ENCODE measurements at regions not wholly inside any gene's neighbourhood (a gene's known extent, or its start where the extent isn't known, plus 50 kb on each side); places are given as distances from the start of the nearest gene placed in this dataset.
"Not testable (repeated sequence)": the region's sequence is repeated elsewhere in the genome, so short reads cannot be mapped to it uniquely, and the experiment has no call there.

DNA sequence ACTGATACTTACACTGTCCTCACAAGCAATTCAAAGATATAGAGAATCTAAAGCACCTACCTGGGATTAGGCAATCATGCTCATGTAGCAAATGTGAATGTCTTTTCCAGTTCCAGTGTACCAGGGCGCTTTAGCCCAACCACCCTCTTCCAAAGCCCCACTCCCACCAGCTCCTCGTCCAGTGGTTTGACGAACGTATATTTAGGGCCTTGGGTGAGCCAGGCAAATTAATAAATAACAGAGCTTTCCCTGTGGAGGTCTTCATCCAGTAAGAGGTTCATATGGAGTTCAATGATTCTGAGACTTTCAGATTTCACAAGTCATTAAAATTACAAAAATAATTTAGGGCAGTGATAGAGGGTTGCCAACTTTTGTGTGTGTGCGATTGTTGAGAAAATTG lies 162.3 kb upstream of the C2CD4B start:
- Histone ChIP-seq H3K4me1 (ENCODE audit: insufficient read depth, low read length, poor library complexity, severe bottlenecking) (no peaks in the 10 kb centered on the region), H3K9me3 (ENCODE audit: low read depth, low read length, poor library complexity, severe bottlenecking) (no peaks in the 10 kb centered on the region), H3K36me3 (ENCODE audit: insufficient read depth, low read length, poor library complexity, severe bottlenecking) (no peaks in the 10 kb centered on the region), H3K4me3 (ENCODE audit: low read depth, low read length, poor library complexity, severe bottlenecking) (no peak overlapping the region), H3K27ac (ENCODE audit: low read depth, low read length, poor library complexity, severe bottlenecking) (no peak overlapping the region), H3K27me3 (replicated peaks; ENCODE audit: insufficient read depth, low read depth, low read length, poor library complexity) (no peaks in the 10 kb centered on the region)
- intact Hi-C loops (cut with micrococcal nuclease; ENCODE audit: unreplicated experiment): no loop called here
- ChIA-PET CTCF (no interaction called here), POLR2A (ENCODE audit: low non-redundant PET) (interaction anchor here (0.7 kb wide), 2 partner anchors 87 to 1139 kb away, joined by 4 read pairs; no protein-coding TSS in a partner anchor)
- BruUV-seq (replicated peaks): no TSS peak
- TF ChIP-seq, protein P1, sequence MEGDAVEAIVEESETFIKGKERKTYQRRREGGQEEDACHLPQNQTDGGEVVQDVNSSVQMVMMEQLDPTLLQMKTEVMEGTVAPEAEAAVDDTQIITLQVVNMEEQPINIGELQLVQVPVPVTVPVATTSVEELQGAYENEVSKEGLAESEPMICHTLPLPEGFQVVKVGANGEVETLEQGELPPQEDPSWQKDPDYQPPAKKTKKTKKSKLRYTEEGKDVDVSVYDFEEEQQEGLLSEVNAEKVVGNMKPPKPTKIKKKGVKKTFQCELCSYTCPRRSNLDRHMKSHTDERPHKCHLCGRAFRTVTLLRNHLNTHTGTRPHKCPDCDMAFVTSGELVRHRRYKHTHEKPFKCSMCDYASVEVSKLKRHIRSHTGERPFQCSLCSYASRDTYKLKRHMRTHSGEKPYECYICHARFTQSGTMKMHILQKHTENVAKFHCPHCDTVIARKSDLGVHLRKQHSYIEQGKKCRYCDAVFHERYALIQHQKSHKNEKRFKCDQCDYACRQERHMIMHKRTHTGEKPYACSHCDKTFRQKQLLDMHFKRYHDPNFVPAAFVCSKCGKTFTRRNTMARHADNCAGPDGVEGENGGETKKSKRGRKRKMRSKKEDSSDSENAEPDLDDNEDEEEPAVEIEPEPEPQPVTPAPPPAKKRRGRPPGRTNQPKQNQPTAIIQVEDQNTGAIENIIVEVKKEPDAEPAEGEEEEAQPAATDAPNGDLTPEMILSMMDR (conservative IDR thresholded peaks at IDR 0.05; ENCODE audit: low read depth, low read length): no peak
- TF ChIP-seq EZH2 (IDR thresholded peaks at IDR 0.05; ENCODE audit: borderline replicate concordance, low read depth, low read length, poor library complexity, severe bottlenecking): no peak
- no peak for DNase-seq (ENCODE audit: low spot score)

GRCh38 chr15:62332472-62332871 lies 167.4 kb upstream of the C2CD4B start:
- H3K4me3 ChIP-seq (ENCODE audit: low read depth, low read length, poor library complexity, severe bottlenecking); BruUV-seq (replicated peaks); H3K9me3 ChIP-seq (ENCODE audit: low read depth, low read length, poor library complexity, severe bottlenecking); POLR2A ChIA-PET (ENCODE audit: low non-redundant PET); DNase-seq (ENCODE audit: low spot score); H3K27ac ChIP-seq (ENCODE audit: low read depth, low read length, poor library complexity, severe bottlenecking); H3K27me3 ChIP-seq (replicated peaks; ENCODE audit: insufficient read depth, low read depth, low read length, poor library complexity); H3K4me1 ChIP-seq (ENCODE audit: insufficient read depth, low read length, poor library complexity, severe bottlenecking); CTCF ChIA-PET; intact Hi-C loops (cut with micrococcal nuclease; ENCODE audit: unreplicated experiment); H3K36me3 ChIP-seq (ENCODE audit: insufficient read depth, low read length, poor library complexity, severe bottlenecking): not testable (repeated sequence)

GRCh38 chr15:62334536-62334935 lies 169.5 kb upstream of the C2CD4B start:
- no peak overlapping the region for H3K27ac ChIP-seq (ENCODE audit: low read depth, low read length, poor library complexity, severe bottlenecking)
- H3K4me3 ChIP-seq (ENCODE audit: low read depth, low read length, poor library complexity, severe bottlenecking): no peak overlapping the region
- no peaks in the 10 kb centered on the region for H3K9me3 ChIP-seq (ENCODE audit: low read depth, low read length, poor library complexity, severe bottlenecking)
- DNase-seq (ENCODE audit: low spot score): no peak
- H3K27me3 ChIP-seq (replicated peaks; ENCODE audit: insufficient read depth, low read depth, low read length, poor library complexity): no peaks in the 10 kb centered on the region
- no peaks in the 10 kb centered on the region for H3K36me3 ChIP-seq (ENCODE audit: insufficient read depth, low read length, poor library complexity, severe bottlenecking)
- ChIA-PET CTCF (no interaction called here), POLR2A (ENCODE audit: low non-redundant PET) (interaction anchor here (0.7 kb wide), 1 partner anchor 1370 kb away, joined by 4 read pairs; no protein-coding TSS in a partner anchor)
- TF ChIP-seq, protein P1 (conservative IDR thresholded peaks at IDR 0.05; ENCODE audit: low read depth, low read length): no peak
- TF ChIP-seq EZH2 (IDR thresholded peaks at IDR 0.05; ENCODE audit: borderline replicate concordance, low read depth, low read length, poor library complexity, severe bottlenecking): no peak
- intact Hi-C loops (cut with micrococcal nuclease; ENCODE audit: unreplicated experiment): no loop called here
- no peaks in the 10 kb centered on the region for H3K4me1 ChIP-seq (ENCODE audit: insufficient read depth, low read length, poor library complexity, severe bottlenecking)
- BruUV-seq (replicated peaks): no TSS peak

DNA sequence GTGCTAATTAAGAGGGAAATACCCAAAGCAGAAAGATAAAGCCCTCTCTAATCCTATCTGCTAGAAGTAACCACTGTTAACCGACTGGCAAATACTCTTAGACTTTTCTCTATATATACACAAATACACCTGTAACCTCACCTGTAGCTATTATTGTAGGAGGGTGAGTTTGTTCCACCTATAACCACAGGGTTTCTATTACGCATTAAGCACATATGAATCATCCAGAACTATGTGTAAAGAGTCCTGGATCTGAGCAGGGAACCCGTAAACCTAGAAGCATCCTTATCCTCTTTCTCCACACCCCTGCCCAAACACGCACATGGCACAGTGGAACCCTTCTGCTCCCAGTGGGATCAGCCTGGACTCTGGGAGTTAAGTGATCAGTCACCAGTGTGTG lies 172.8 kb upstream of the C2CD4B start:
- no peak overlapping the region for H3K4me3 ChIP-seq (ENCODE audit: low read depth, low read length, poor library complexity, severe bottlenecking)
- no peaks in the 10 kb centered on the region for H3K4me1 ChIP-seq (ENCODE audit: insufficient read depth, low read length, poor library complexity, severe bottlenecking)
- no peak for DNase-seq (ENCODE audit: low spot score)
- intact Hi-C loops (cut with micrococcal nuclease; ENCODE audit: unreplicated experiment): no loop called here
- ChIA-PET CTCF (no interaction called here), POLR2A (ENCODE audit: low non-redundant PET) (no interaction called here)
- no peak overlapping the region for H3K27ac ChIP-seq (ENCODE audit: low read depth, low read length, poor library complexity, severe bottlenecking)
- no peaks in the 10 kb centered on the region for H3K36me3 ChIP-seq (ENCODE audit: insufficient read depth, low read length, poor library complexity, severe bottlenecking)
- no peaks in the 10 kb centered on the region for H3K9me3 ChIP-seq (ENCODE audit: low read depth, low read length, poor library complexity, severe bottlenecking)
- H3K27me3 ChIP-seq (replicated peaks; ENCODE audit: insufficient read depth, low read depth, low read length, poor library complexity): no peaks in the 10 kb centered on the region
- TF ChIP-seq, protein P1 (conservative IDR thresholded peaks at IDR 0.05; ENCODE audit: low read depth, low read length): no peak
- TF ChIP-seq EZH2 (IDR thresholded peaks at IDR 0.05; ENCODE audit: borderline replicate concordance, low read depth, low read length, poor library complexity, severe bottlenecking): no peak
- BruUV-seq (replicated peaks): no TSS peak

Data from A673 (cell line).